ENCODE measurements at regions not wholly inside any gene's neighbourhood (a gene's known extent, or its start where the extent isn't known, plus 50 kb on each side); places are given as distances from the start of the nearest gene placed in this dataset.

- POLR2A ChIA-PET: no interaction called here
- no peaks in the 10 kb centered on the region for H3K4me1 Mint-ChIP-seq
- H3K9ac ChIP-seq (ENCODE audit: low read length): no peak overlapping the region
- no peak overlapping the region for H3K4me3 ChIP-seq (ENCODE audit: control extremely low read depth in 1 of 5, extremely low read depth in 1 of 5, insufficient read depth in 1 of 5, low read depth in 2 of 5, low read length in 4 of 5)
- ATAC-seq (ENCODE audit: low read depth) (no peak), DNase-seq (no peak)
- H3K27me3 Mint-ChIP-seq: no peaks in the 10 kb centered on the region
- WGBS (ENCODE audit: insufficient coverage): no CpG with 5 or more reads among the region's 1 CpG
- H3K4me1 ChIP-seq (ENCODE audit: control insufficient read depth in 2 of 2, insufficient read depth in 2 of 2, low read length in 2 of 2): no peaks in the 10 kb centered on the region
- CTCF ChIA-PET: no interaction called here
- no peak for TF ChIP-seq EZH2 (IDR thresholded peaks at IDR 0.05; ENCODE audit: borderline replicate concordance, insufficient read depth, low read depth, low read length, poor library complexity, severe bottlenecking)
- TF ChIP-seq, protein P1, sequence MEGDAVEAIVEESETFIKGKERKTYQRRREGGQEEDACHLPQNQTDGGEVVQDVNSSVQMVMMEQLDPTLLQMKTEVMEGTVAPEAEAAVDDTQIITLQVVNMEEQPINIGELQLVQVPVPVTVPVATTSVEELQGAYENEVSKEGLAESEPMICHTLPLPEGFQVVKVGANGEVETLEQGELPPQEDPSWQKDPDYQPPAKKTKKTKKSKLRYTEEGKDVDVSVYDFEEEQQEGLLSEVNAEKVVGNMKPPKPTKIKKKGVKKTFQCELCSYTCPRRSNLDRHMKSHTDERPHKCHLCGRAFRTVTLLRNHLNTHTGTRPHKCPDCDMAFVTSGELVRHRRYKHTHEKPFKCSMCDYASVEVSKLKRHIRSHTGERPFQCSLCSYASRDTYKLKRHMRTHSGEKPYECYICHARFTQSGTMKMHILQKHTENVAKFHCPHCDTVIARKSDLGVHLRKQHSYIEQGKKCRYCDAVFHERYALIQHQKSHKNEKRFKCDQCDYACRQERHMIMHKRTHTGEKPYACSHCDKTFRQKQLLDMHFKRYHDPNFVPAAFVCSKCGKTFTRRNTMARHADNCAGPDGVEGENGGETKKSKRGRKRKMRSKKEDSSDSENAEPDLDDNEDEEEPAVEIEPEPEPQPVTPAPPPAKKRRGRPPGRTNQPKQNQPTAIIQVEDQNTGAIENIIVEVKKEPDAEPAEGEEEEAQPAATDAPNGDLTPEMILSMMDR (IDR thresholded peaks at IDR 0.05): no peak
- H3K27me3 ChIP-seq (replicated peaks in 1 of 4; ENCODE audit: control extremely low read depth in 1 of 4, control insufficient read depth in 3 of 4, insufficient read depth in 4 of 4, low read length in 3 of 4): no peaks in the 10 kb centered on the region
- H3K79me2 ChIP-seq (ENCODE audit: control insufficient read depth, insufficient read depth, low read length): no peaks in the 10 kb centered on the region
- no peak overlapping the region for H3K4me2 ChIP-seq (replicated peaks; ENCODE audit: low read depth, low read length, poor library complexity, severe bottlenecking)
- H3K9me3 ChIP-seq (ENCODE audit: control extremely low read depth in 1 of 3, control insufficient read depth in 2 of 3, insufficient read depth in 1 of 3, low read length in 2 of 3): peaks cover 0 to 6% (median 1%) of the 10 kb centered on the region in 3 donors
- intact Hi-C loops (cut with micrococcal nuclease): no loop called here
- no peak overlapping the region for H3K4me3 Mint-ChIP-seq
- H2AFZ ChIP-seq (ENCODE audit: insufficient read depth, low read depth, low read length, poor library complexity, severe bottlenecking): no peak overlapping the region
- H3K27ac ChIP-seq (ENCODE audit: low read length in 2 of 2): no peak overlapping the region
- no peaks in the 10 kb centered on the region for H3K36me3 ChIP-seq (replicated peaks in 1 of 2; ENCODE audit: control extremely low read depth in 1 of 2, control insufficient read depth in 1 of 2, extremely low read depth in 1 of 2, insufficient read depth in 2 of 2, low read length in 1 of 2)
- H4K20me1 ChIP-seq (ENCODE audit: control insufficient read depth, insufficient read depth, low read length, poor library complexity, severe bottlenecking): no peaks in the 10 kb centered on the region
- H3K9me3 Mint-ChIP-seq (ENCODE audit: insufficient read depth): peaks cover 13% of the 10 kb centered on the region
- H3K27ac Mint-ChIP-seq: no peak overlapping the region
Observed at GRCh38 chr6:105681061-105681460, 278.2 kb upstream of the PREP start.

- Histone ChIP-seq H3K27ac (ENCODE audit: low read length in 2 of 2) (no peak overlapping the region), H3K9ac (ENCODE audit: low read length) (no peak overlapping the region), H3K9me3 (ENCODE audit: control extremely low read depth in 1 of 3, control insufficient read depth in 2 of 3, insufficient read depth in 1 of 3, low read length in 2 of 3) (peaks cover 0 to 1% (median 0%) of the 10 kb centered on the region in 3 donors), H3K4me1 (ENCODE audit: control insufficient read depth in 2 of 2, insufficient read depth in 2 of 2, low read length in 2 of 2) (no peaks in the 10 kb centered on the region), H3K4me3 (ENCODE audit: control extremely low read depth in 1 of 5, extremely low read depth in 1 of 5, insufficient read depth in 1 of 5, low read depth in 2 of 5, low read length in 4 of 5) (no peak overlapping the region), H3K79me2 (ENCODE audit: control insufficient read depth, insufficient read depth, low read length) (no peaks in the 10 kb centered on the region), H4K20me1 (ENCODE audit: control insufficient read depth, insufficient read depth, low read length, poor library complexity, severe bottlenecking) (no peaks in the 10 kb centered on the region), H3K4me2 (replicated peaks; ENCODE audit: low read depth, low read length, poor library complexity, severe bottlenecking) (no peak overlapping the region), H3K27me3 (replicated peaks in 1 of 4; ENCODE audit: control extremely low read depth in 1 of 4, control insufficient read depth in 3 of 4, insufficient read depth in 4 of 4, low read length in 3 of 4) (no peaks in the 10 kb centered on the region), H2AFZ (ENCODE audit: insufficient read depth, low read depth, low read length, poor library complexity, severe bottlenecking) (no peak overlapping the region), H3K36me3 (replicated peaks in 1 of 2; ENCODE audit: control extremely low read depth in 1 of 2, control insufficient read depth in 1 of 2, extremely low read depth in 1 of 2, insufficient read depth in 2 of 2, low read length in 1 of 2) (no peaks in the 10 kb centered on the region)
- CTCF ChIA-PET: no interaction called here
- POLR2A ChIA-PET: no interaction called here
- Mint-ChIP-seq H3K27me3 (no peaks in the 10 kb centered on the region), H3K27ac (no peak overlapping the region), H3K9me3 (ENCODE audit: insufficient read depth) (peaks cover 12% of the 10 kb centered on the region), H3K4me3 (no peak overlapping the region), H3K4me1 (no peaks in the 10 kb centered on the region)
- intact Hi-C loops (cut with micrococcal nuclease): no loop called here
- ATAC-seq (ENCODE audit: low read depth) (no peak), DNase-seq (no peak)
- WGBS (ENCODE audit: insufficient coverage): no CpG with 5 or more reads among the region's 1 CpG
- TF ChIP-seq EZH2 (IDR thresholded peaks at IDR 0.05; ENCODE audit: borderline replicate concordance, insufficient read depth, low read depth, low read length, poor library complexity, severe bottlenecking): no peak
- TF ChIP-seq, protein P1 (IDR thresholded peaks at IDR 0.05): no peak
Observed at GRCh38 chr6:105680131-105680530, 277.2 kb upstream of the PREP start.
